ENCODE measurements at regions not wholly inside any gene's neighbourhood (a gene's known extent, or its start where the extent isn't known, plus 50 kb on each side); places are given as distances from the start of the nearest gene placed in this dataset.
"Not testable (repeated sequence)": the region's sequence is repeated elsewhere in the genome, so short reads cannot be mapped to it uniquely, and the experiment has no call there.

- TF ChIP-seq CTCF (conservative IDR thresholded peaks at IDR 0.05) (no peak), ZFX (IDR thresholded peaks at IDR 0.05) (no peak)
- no peak overlapping the region for H3K27ac ChIP-seq
These were observed 943.4 kb downstream of the TTLL7 start for GRCh38 chr1:83055391-83056170.

GRCh38 chr1:83053446-83053845, 945.5 kb downstream of the TTLL7 start:
- H3K27ac ChIP-seq, result no peak overlapping the region
- TF ChIP-seq CTCF (conservative IDR thresholded peaks at IDR 0.05) (no peak), ZFX (IDR thresholded peaks at IDR 0.05) (no peak)

- no peak for TF ChIP-seq ZFX (IDR thresholded peaks at IDR 0.05)
- TF ChIP-seq CTCF (conservative IDR thresholded peaks at IDR 0.05), result no peak
- H3K27ac ChIP-seq, result no peak overlapping the region
These were observed 946.1 kb downstream of the TTLL7 start for GRCh38 chr1:83052865-83053264.

GRCh38 chr1:83051053-83051452, 947.9 kb downstream of the TTLL7 start:
- not testable (repeated sequence) for H3K27ac ChIP-seq

GRCh38 chr1:83043244-83043643, 955.7 kb downstream of the TTLL7 start:
- H3K27ac ChIP-seq, result no peak overlapping the region
- no peak for TF ChIP-seq ZFX (IDR thresholded peaks at IDR 0.05)
- no peak for TF ChIP-seq CTCF (conservative IDR thresholded peaks at IDR 0.05)

- not testable (repeated sequence) for H3K27ac ChIP-seq
These were observed 959.8 kb downstream of the TTLL7 start for GRCh38 chr1:83039091-83039490.

- H3K27ac ChIP-seq, result no peak overlapping the region
- TF ChIP-seq CTCF (conservative IDR thresholded peaks at IDR 0.05), result no peak
- TF ChIP-seq ZFX (IDR thresholded peaks at IDR 0.05), result no peak
These were observed 964.1 kb downstream of the TTLL7 start for GRCh38 chr1:83034851-83035250.

- TF ChIP-seq CTCF (conservative IDR thresholded peaks at IDR 0.05), result no peak
- TF ChIP-seq ZFX (IDR thresholded peaks at IDR 0.05), result no peak
- H3K27ac ChIP-seq, result no peak overlapping the region
These were observed 965.2 kb downstream of the TTLL7 start for GRCh38 chr1:83033682-83034081.

Measured in C4-2B (cell line).